K562 (cell line): ENCODE measurements at regions not wholly inside any gene's neighbourhood (a gene's known extent, or its start where the extent isn't known, plus 50 kb on each side); places are given as distances from the start of the nearest gene placed in this dataset.

Source experiments
- ATAC-seq: fragments of 200-7000 bp; cut with Tn5 transposase; 3 replicates; pipeline ENCODE4 v1.9.1; 2020; ENCODE audit warnings: moderate library complexity
- BruUV-seq: library from RNA; stranded (reverse); fragments of 400-500 nt; replicated peaks from 2 replicates; lab custom pipeline; 2021; lab: Mats Ljungman, UMichigan
- CTCF ChIA-PET: fragments of 300-600 bp; formaldehyde crosslinking; extraction: SDS; loops from one replicate; lab custom pipeline; 2021; ENCODE audit warnings: low intra/inter-chr PET ratio; lab: Yijun Ruan, JAX
- POLR2A ChIA-PET: fragments of 300-600, 350-650 bp; sonication (Branson Sonifier 250); formaldehyde crosslinking; extraction: SDS; loops from one replicate; lab custom pipeline; 2021; ENCODE audit warnings: antibody characterized with exemption, inconsistent platforms; lab: Yijun Ruan, JAX
- DNase-seq, 4 experiments: peaks; one replicate each; pipeline versions ENCODE4 v3.0.0 to v3.0.0-alpha.2; 2011 to 2018; ENCODE audit warnings: low spot score in 3 of 4, mixed read lengths in 3 of 4; ENCODE audit errors: extremely low read depth in 1 of 4
- FAIRE-seq: peaks from 2 replicates; lab custom pipeline; 2011; peaks lifted over from hg19 to GRCh38; lab: Jason Lieb, UNC
- H2AFZ ChIP-seq: 2 replicates; pipeline ENCODE4 v1.6.0; 2011; ENCODE audit warnings: low read depth, low read length, control low read depth, inconsistent platforms
- H3K27ac ChIP-seq: fragments of 200-600 bp; 3 replicates; pipeline ENCODE4 v1.8.0; 2011; ENCODE audit warnings: low read depth, mild to moderate bottlenecking, control low read depth, inconsistent platforms, low read length, moderate library complexity, mixed read lengths; ENCODE audit errors: extremely low read depth
- H3K27me3 ChIP-seq, 2 experiments: fragments of 300-600 bp in 1 of 2; 2 replicates in 1 of 2; 3 replicates in 1 of 2; pipeline versions ENCODE4 v1.6.0 to v1.8.0; 2011; ENCODE audit warnings: inconsistent platforms in 2 of 2, low read length in 2 of 2, mild to moderate bottlenecking in 1 of 2, mixed read lengths in 1 of 2, moderate library complexity in 1 of 2; ENCODE audit not compliant: control insufficient read depth in 2 of 2, insufficient read depth in 2 of 2
- H3K36me3 ChIP-seq: fragments of 300-600 bp; 3 replicates; pipeline ENCODE4 v1.8.0; 2011; ENCODE audit warnings: mild to moderate bottlenecking, low read length, inconsistent platforms; ENCODE audit not compliant: control insufficient read depth, insufficient read depth
- H3K4me1 ChIP-seq, 2 experiments: fragments of 200-600 bp in 1 of 2; replicated peaks in 1 of 2; 2 replicates in 1 of 2; 3 replicates in 1 of 2; pipeline versions ENCODE4 v1.5.1 to v1.8.0; 2011; ENCODE audit warnings: inconsistent platforms in 2 of 2, low read length in 2 of 2, mild to moderate bottlenecking in 1 of 2, mixed read lengths in 1 of 2, moderate library complexity in 1 of 2; ENCODE audit not compliant: control insufficient read depth in 2 of 2, insufficient read depth in 2 of 2
- H3K4me2 ChIP-seq: 2 replicates; pipeline ENCODE4 v1.6.1; 2011; ENCODE audit warnings: low read length, control low read depth, inconsistent platforms, mixed read lengths; ENCODE audit not compliant: insufficient read depth
- H3K4me3 ChIP-seq: fragments of 200-600 bp; sonication (generic), shearing (Covaris generic); 2 replicates; pipeline ENCODE4 v1.5.1; 2016; ENCODE audit warnings: control low read depth, inconsistent platforms
- H3K79me2 ChIP-seq: fragments of 200-600 bp; 3 replicates; pipeline ENCODE4 v1.8.0; 2011; ENCODE audit warnings: low read length, inconsistent platforms; ENCODE audit not compliant: control insufficient read depth, insufficient read depth
- H3K9ac ChIP-seq, 2 experiments: 2 replicates each; pipeline versions ENCODE4 v1.6.0 to v1.6.1; 2011; ENCODE audit warnings: low read depth in 2 of 2, low read length in 2 of 2, control low read depth in 1 of 2, inconsistent platforms in 1 of 2, mild to moderate bottlenecking in 1 of 2, mixed read lengths in 1 of 2; ENCODE audit not compliant: insufficient read depth in 1 of 2
- H3K9me1 ChIP-seq: one replicate; pipeline ENCODE4 v1.6.0; 2011; ENCODE audit warnings: inconsistent platforms, mild to moderate bottlenecking, low read length, moderate library complexity; ENCODE audit not compliant: control insufficient read depth, insufficient read depth
- H3K9me3 ChIP-seq: replicated peaks from 2 replicates; pipeline ENCODE4 v1.5.1; 2011; ENCODE audit warnings: low read depth, low read length, inconsistent platforms; ENCODE audit not compliant: control insufficient read depth, insufficient read depth
- H4K20me1 ChIP-seq: replicated peaks from 2 replicates; pipeline ENCODE4 v1.6.1; 2011; ENCODE audit warnings: low read length, inconsistent platforms, mixed read lengths; ENCODE audit not compliant: control insufficient read depth, insufficient read depth
- BRD4 ChIP-seq: fragments of 200-600 bp; sonication (generic); IDR thresholded peaks from 2 replicates; pipeline ENCODE4 v1.6.1; 2017; ENCODE audit warnings: inconsistent platforms
- COPS2 ChIP-seq: fragments of 450-650 bp; conservative IDR thresholded peaks from 2 replicates; pipeline ENCODE4 v1.6.1; 2016; ENCODE audit warnings: mild to moderate bottlenecking, moderate library complexity
- CTBP1 ChIP-seq: fragments of 450-650 bp; IDR thresholded peaks from 2 replicates; pipeline ENCODE4 v1.6.1; 2016; ENCODE audit warnings: borderline replicate concordance
- ETV5 ChIP-seq: sonication (generic); formaldehyde crosslinking; IDR thresholded peaks from 2 replicates; pipeline ENCODE4 v1.4.0; 2020; ENCODE audit warnings: low read depth, mild to moderate bottlenecking, missing genetic modification reagents
- HDAC1 ChIP-seq, 2 experiments: fragments of 450-650 bp; IDR thresholded peaks; 2 replicates each; pipeline ENCODE4 v1.6.1; 2016 to 2017; ENCODE audit warnings: inconsistent platforms in 1 of 2, mild to moderate bottlenecking in 1 of 2, moderate library complexity in 1 of 2
- MCM5 ChIP-seq: fragments of 450-650 bp; IDR thresholded peaks from 2 replicates; pipeline ENCODE4 v1.6.1; 2016; ENCODE audit warnings: low read depth
- NFE2 ChIP-seq: IDR thresholded peaks from 2 replicates; pipeline ENCODE4 v1.6.1; 2014; ENCODE audit warnings: antibody characterized with exemption, low read depth
- NKRF ChIP-seq: fragments of 450-650 bp; IDR thresholded peaks from 2 replicates; pipeline ENCODE4 v1.6.1; 2016; ENCODE audit warnings: borderline replicate concordance
- NONO ChIP-seq, 2 experiments: fragments of 200-400 bp in 1 of 2; fragments of 450-650 bp in 1 of 2; formaldehyde crosslinking in 1 of 2; IDR thresholded peaks; 2 replicates each; pipeline ENCODE4 v1.6.1; 2017; ENCODE audit warnings: low read depth in 2 of 2, mild to moderate bottlenecking in 2 of 2, moderate library complexity in 2 of 2, low read length in 1 of 2
- POLR2A ChIP-seq: fragments of 450-650 bp; conservative IDR thresholded peaks from 2 replicates; pipeline ENCODE4 v1.6.1; 2016
- SFPQ ChIP-seq: fragments of 200-400 bp; formaldehyde crosslinking; IDR thresholded peaks from 2 replicates; pipeline ENCODE4 v1.6.1; 2017; ENCODE audit warnings: mild to moderate bottlenecking, low read depth, low read length, moderate library complexity
- ZNF444 ChIP-seq: fragments of 250-450 bp; sonication (Bioruptor Pico); IDR thresholded peaks from 2 replicates; pipeline ENCODE4 v1.4.0; 2020; ENCODE audit warnings: mild to moderate bottlenecking, moderate library complexity
- WGBS: fragments of 100-300 bp; shearing (Covaris generic); methylation state at CpG from one replicate; pipeline ENCODE4 v1.1.6; 2016; ENCODE audit warnings: low coverage, mixed read lengths; ENCODE audit not compliant: insufficient coverage; ENCODE audit errors: missing lambda C conversion rate; 5-methylcytosine and 5-hydroxymethylcytosine counted together
- in situ Hi-C: fragments of 300-500 bp; cut with MboI; formaldehyde crosslinking; loops from 4 replicates; pipeline ENCODE4 v1.15.0; 2018; ENCODE audit warnings: inconsistent platforms, mixed read lengths
- intact Hi-C: fragments of 100-400 bp; cut with micrococcal nuclease; formaldehyde crosslinking; loops from 2 replicates; pipeline ENCODE4 v1.14.2; 2022

- TF ChIP-seq MCM5 (no peak), BRD4 (no peak), NONO (IDR thresholded peaks at IDR 0.05; ENCODE audit: low read depth in 2 of 2, low read length in 1 of 2) (no peak)
Measured at GRCh38 chr5:125293726-125294125, 547.3 kb upstream of the ZNF608 start (continued).

- no peak overlapping the region for H3K4me2 ChIP-seq
- no peaks in the 10 kb centered on the region for H3K27me3 ChIP-seq
- no peak overlapping the region for H3K27ac ChIP-seq
- TF ChIP-seq NFE2 (no peak), CTBP1 (no peak), SFPQ (no peak), ETV5 (no peak), POLR2A (no peak), HDAC1 (IDR thresholded peaks at IDR 0.05) (no peak), COPS2 (no peak), ZNF444 (CRISPR knock-in tag) (no peak), NKRF (no peak)
- ATAC-seq (no peak), FAIRE-seq (no peak), DNase-seq (no peak)
- no peaks in the 10 kb centered on the region for H3K9me1 ChIP-seq
- WGBS = 0% methylated on average over 2 of the region's 2 CpGs
- no peaks in the 10 kb centered on the region for H4K20me1 ChIP-seq
- no peaks in the 10 kb centered on the region for H3K4me1 ChIP-seq
- no peaks in the 10 kb centered on the region for H3K36me3 ChIP-seq
- ChIA-PET POLR2A (no interaction called here), CTCF (no interaction called here)
- no peaks in the 10 kb centered on the region for H3K79me2 ChIP-seq
- H3K4me3 ChIP-seq = no peak overlapping the region
- no peaks in the 10 kb centered on the region for H3K9me3 ChIP-seq
- in situ Hi-C loops = no loop called here
- no peak overlapping the region for H2AFZ ChIP-seq
- H3K9ac ChIP-seq = no peak overlapping the region
- intact Hi-C loops = no loop called here
- no TSS peak for BruUV-seq
Measured at GRCh38 chr5:125294844-125295243, 548.4 kb upstream of the ZNF608 start.
